ENCODE measurements at regions not wholly inside any gene's neighbourhood (a gene's known extent, or its start where the extent isn't known, plus 50 kb on each side); places are given as distances from the start of the nearest gene placed in this dataset.

DNA sequence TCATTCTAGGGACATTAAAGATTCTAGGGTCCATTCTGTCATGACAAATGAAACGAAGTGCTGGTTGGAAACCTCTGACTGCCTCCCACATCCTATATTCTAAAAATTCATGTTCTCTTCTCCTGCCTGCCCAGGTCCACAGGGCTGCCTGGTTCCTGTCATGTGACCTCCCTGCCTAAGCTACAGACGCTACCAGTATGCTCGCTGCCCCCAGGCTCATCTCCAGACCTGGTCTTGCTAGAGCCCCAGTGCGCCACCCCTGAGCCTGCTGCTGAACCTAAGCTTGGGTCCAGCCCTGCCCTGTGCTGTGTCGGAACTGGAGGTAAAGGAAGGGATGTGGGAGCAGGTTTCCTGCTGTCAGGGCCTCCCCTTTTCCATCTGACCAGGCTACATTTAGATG is 231.6 kb upstream of the CDH5 start:
- Histone ChIP-seq H3K4me1 (ENCODE audit: control insufficient read depth, insufficient read depth, low read length) (peaks cover 11% of the 10 kb centered on the region), H3K9me3 (ENCODE audit: control insufficient read depth, low read length) (no peaks in the 10 kb centered on the region), H3K36me3 (ENCODE audit: control insufficient read depth, insufficient read depth, low read length) (no peaks in the 10 kb centered on the region), H3K27me3 (ENCODE audit: control insufficient read depth, insufficient read depth, low read length, poor library complexity, severe bottlenecking) (no peaks in the 10 kb centered on the region), H3K27ac (ENCODE audit: insufficient read depth, low read depth, low read length, poor library complexity, severe bottlenecking) (no peak overlapping the region), H3K4me3 (ENCODE audit: insufficient read depth, low read depth, low read length) (no peak overlapping the region)
- WGBS, 2 experiments: 81 to 90% methylated on average over 5 of the region's 5 CpGs

DNA sequence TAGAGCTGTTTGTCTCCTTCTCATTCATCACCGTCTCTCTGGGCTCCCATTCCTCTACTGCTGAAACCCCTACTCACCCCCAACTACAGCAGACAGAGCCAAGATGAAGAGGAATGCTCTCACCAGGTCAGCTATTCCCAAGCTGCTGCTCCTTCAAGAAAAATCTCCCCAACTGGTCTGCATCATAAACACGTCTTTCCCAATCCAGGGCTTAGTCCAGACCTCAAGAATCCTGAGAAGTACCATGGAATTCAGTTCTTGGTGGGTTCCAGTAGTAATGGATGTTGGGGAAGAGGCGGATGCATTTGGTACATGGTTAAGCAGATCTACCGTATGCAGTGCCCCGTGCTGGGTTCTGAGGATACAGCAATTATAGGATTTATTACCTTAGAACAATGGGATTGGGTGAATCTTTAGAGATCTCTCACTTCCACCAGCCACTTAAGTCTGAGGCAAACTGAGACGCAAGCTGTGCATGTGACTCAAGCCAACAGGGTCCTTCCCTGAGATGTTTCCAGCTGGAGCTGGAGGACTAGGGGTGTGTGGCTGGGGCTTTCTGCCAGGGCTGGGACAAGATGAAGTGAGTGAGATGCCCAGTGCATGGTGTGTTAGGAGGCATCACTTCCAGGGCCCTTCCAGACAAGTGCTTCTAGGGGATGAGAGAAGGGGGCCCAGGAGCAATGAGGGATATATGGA is 232.7 kb upstream of the CDH5 start:
- no peak overlapping the region for H3K27ac ChIP-seq (ENCODE audit: insufficient read depth, low read depth, low read length, poor library complexity, severe bottlenecking)
- peaks cover 2% of the 10 kb centered on the region for H3K27me3 ChIP-seq (ENCODE audit: control insufficient read depth, insufficient read depth, low read length, poor library complexity, severe bottlenecking)
- H3K4me3 ChIP-seq (ENCODE audit: insufficient read depth, low read depth, low read length): no peak overlapping the region
- H3K36me3 ChIP-seq (ENCODE audit: control insufficient read depth, insufficient read depth, low read length): no peaks in the 10 kb centered on the region
- WGBS, 2 experiments: 95% methylated on average over 6 of the region's 6 CpGs
- H3K9me3 ChIP-seq (ENCODE audit: control insufficient read depth, low read length): no peaks in the 10 kb centered on the region
- peaks cover 10% of the 10 kb centered on the region for H3K4me1 ChIP-seq (ENCODE audit: control insufficient read depth, insufficient read depth, low read length)

DNA sequence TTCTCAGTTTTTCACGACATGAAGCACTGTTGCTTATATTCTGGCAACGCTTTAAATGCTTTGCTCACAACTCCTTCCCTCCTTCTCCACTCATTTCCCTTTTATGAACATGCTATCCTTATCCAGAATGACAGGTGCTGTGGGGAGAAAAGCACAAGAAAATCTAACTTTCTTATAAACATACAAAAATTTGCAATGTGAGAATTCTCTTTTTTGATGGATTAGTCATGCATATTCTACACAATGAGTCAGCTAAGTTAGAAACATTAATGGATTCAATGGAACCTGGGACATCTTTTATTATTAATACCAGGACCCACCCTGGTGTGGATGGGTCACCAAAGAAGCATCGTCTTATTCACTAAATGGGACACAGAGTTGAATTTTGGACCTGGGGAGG is 234.6 kb upstream of the CDH5 start:
- no peaks in the 10 kb centered on the region for H3K36me3 ChIP-seq (ENCODE audit: control insufficient read depth, insufficient read depth, low read length)
- H3K9me3 ChIP-seq (ENCODE audit: control insufficient read depth, low read length): no peaks in the 10 kb centered on the region
- H3K27me3 ChIP-seq (ENCODE audit: control insufficient read depth, insufficient read depth, low read length, poor library complexity, severe bottlenecking): peaks cover 18% of the 10 kb centered on the region
- H3K4me3 ChIP-seq (ENCODE audit: insufficient read depth, low read depth, low read length): no peak overlapping the region
- peaks cover 15% of the 10 kb centered on the region for H3K4me1 ChIP-seq (ENCODE audit: control insufficient read depth, insufficient read depth, low read length)
- 89 to 96% methylated on average over 3 of the region's 3 CpGs for WGBS, 2 experiments
- no peak overlapping the region for H3K27ac ChIP-seq (ENCODE audit: insufficient read depth, low read depth, low read length, poor library complexity, severe bottlenecking)

DNA sequence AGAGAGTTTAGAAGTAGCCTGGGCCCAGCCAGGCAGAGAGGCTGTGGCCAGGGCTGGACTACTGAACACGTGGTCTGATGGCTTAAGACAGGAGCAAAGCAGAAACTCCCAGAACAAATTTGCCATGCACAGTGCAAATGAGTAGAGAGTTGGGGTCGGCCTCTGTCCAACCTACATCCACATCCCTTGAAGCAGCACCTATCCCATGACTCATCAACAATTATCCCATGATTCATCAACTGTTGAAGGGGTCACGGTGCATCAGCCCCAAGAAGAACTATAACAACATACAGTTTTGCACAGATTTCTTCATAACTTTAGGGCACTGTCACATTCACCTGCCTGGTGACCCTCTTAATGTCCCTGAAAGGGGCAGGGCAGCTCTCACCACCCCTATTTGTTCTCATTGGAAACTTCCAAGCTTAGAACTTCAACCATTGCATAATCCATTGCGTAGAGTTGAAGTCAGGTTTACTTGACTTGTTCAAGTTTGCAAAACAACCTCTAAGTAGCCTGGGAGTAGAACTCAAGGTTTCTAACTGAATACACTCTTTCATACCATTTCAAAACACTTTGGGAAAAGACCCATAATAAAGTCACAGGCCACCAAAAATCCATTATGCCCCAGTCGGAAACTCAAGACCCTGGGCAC is 235.2 kb upstream of the CDH5 start:
- WGBS, 2 experiments: 90 to 97% methylated on average over 5 of the region's 5 CpGs
- Histone ChIP-seq H3K27me3 (ENCODE audit: control insufficient read depth, insufficient read depth, low read length, poor library complexity, severe bottlenecking) (peaks cover 18% of the 10 kb centered on the region), H3K4me1 (ENCODE audit: control insufficient read depth, insufficient read depth, low read length) (peaks cover 15% of the 10 kb centered on the region), H3K4me3 (ENCODE audit: insufficient read depth, low read depth, low read length) (no peak overlapping the region), H3K9me3 (ENCODE audit: control insufficient read depth, low read length) (no peaks in the 10 kb centered on the region), H3K27ac (ENCODE audit: insufficient read depth, low read depth, low read length, poor library complexity, severe bottlenecking) (no peak overlapping the region), H3K36me3 (ENCODE audit: control insufficient read depth, insufficient read depth, low read length) (no peaks in the 10 kb centered on the region)

DNA sequence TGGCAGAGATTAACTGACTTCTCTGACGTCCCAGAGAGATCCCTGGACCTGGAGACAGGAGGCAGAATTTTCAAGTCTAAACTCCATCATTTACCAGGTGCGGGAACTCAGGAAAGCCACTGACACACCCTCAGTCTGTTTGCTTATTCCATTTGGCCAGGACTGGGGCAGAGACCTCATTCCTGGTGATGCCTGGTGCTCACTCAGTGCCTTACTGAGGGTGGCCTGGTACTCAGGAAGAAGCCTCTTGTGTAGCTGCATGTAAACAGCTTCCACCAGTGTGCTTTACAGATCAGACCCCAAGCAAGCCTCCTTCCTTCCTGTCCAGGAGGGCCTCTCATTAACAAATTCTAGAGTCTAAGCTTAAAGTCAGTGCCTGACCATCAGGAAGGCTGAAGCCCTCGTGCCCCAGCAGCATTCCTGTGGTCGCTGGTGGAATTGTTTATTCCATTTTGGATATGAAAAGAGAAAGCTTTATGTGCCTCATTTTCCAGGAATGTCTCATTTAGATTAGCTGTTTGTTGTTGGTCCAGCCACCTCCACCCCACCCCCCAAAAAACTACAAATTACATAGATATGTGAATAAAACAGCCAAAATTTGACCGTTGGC is 236.1 kb upstream of the CDH5 start:
- H3K9me3 ChIP-seq (ENCODE audit: control insufficient read depth, low read length): no peaks in the 10 kb centered on the region
- 70 to 83% methylated on average over 5 of the region's 5 CpGs for WGBS, 2 experiments
- H3K27me3 ChIP-seq (ENCODE audit: control insufficient read depth, insufficient read depth, low read length, poor library complexity, severe bottlenecking): peaks cover 18% of the 10 kb centered on the region
- no peak overlapping the region for H3K4me3 ChIP-seq (ENCODE audit: insufficient read depth, low read depth, low read length)
- no peak overlapping the region for H3K27ac ChIP-seq (ENCODE audit: insufficient read depth, low read depth, low read length, poor library complexity, severe bottlenecking)
- H3K36me3 ChIP-seq (ENCODE audit: control insufficient read depth, insufficient read depth, low read length): no peaks in the 10 kb centered on the region
- H3K4me1 ChIP-seq (ENCODE audit: control insufficient read depth, insufficient read depth, low read length): peaks cover 15% of the 10 kb centered on the region

DNA sequence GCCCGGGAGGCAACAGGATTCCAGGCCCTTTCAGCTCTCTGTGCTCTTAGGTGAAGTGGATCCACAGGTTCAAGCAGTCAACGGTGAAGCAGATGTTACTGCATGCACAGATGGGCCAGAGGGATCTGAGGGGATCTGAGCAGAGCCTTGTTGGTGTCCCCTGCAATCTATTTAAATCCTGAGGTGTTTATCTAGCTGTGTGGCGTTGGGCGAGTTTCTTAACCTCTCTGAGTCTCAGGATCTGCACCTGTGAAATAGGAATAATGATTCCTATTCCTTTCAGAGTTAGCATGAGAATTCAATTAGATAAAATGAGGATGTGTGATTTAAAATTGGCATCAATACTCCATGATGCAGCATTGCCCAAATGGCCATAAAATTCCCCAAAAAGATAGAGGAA is 237.3 kb upstream of the CDH5 start:
- H3K27me3 ChIP-seq (ENCODE audit: control insufficient read depth, insufficient read depth, low read length, poor library complexity, severe bottlenecking): peaks cover 18% of the 10 kb centered on the region
- peaks cover 15% of the 10 kb centered on the region for H3K4me1 ChIP-seq (ENCODE audit: control insufficient read depth, insufficient read depth, low read length)
- H3K9me3 ChIP-seq (ENCODE audit: control insufficient read depth, low read length): no peaks in the 10 kb centered on the region
- no peaks in the 10 kb centered on the region for H3K36me3 ChIP-seq (ENCODE audit: control insufficient read depth, insufficient read depth, low read length)
- 87% methylated on average over 4 of the region's 4 CpGs for WGBS, 2 experiments
- H3K27ac ChIP-seq (ENCODE audit: insufficient read depth, low read depth, low read length, poor library complexity, severe bottlenecking): no peak overlapping the region
- no peak overlapping the region for H3K4me3 ChIP-seq (ENCODE audit: insufficient read depth, low read depth, low read length)

DNA sequence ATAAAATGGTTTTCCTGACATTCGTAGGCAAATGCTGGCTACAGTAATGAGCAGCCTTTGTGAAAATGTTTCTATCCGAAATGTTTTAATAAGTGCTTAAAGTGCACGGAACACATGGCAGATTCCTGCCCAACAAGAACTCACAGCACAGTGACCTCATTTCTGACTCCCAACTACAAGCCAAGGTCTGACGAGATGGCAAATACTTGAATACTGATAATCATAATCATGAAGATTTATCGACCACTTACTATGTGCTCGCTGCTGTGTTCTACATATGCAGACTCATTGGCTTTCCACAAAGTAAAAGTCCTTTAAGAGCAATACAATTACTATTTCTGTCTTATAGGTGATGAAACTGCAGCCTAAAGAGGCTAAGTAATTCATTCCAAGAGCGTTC is 238.1 kb upstream of the CDH5 start:
- no peak overlapping the region for H3K4me3 ChIP-seq (ENCODE audit: insufficient read depth, low read depth, low read length)
- WGBS, 2 experiments: 93% methylated on average over 7 of the region's 7 CpGs
- no peak overlapping the region for H3K27ac ChIP-seq (ENCODE audit: insufficient read depth, low read depth, low read length, poor library complexity, severe bottlenecking)
- H3K4me1 ChIP-seq (ENCODE audit: control insufficient read depth, insufficient read depth, low read length): peaks cover 15% of the 10 kb centered on the region
- H3K27me3 ChIP-seq (ENCODE audit: control insufficient read depth, insufficient read depth, low read length, poor library complexity, severe bottlenecking): peaks cover 18% of the 10 kb centered on the region
- H3K9me3 ChIP-seq (ENCODE audit: control insufficient read depth, low read length): no peaks in the 10 kb centered on the region
- no peaks in the 10 kb centered on the region for H3K36me3 ChIP-seq (ENCODE audit: control insufficient read depth, insufficient read depth, low read length)

DNA sequence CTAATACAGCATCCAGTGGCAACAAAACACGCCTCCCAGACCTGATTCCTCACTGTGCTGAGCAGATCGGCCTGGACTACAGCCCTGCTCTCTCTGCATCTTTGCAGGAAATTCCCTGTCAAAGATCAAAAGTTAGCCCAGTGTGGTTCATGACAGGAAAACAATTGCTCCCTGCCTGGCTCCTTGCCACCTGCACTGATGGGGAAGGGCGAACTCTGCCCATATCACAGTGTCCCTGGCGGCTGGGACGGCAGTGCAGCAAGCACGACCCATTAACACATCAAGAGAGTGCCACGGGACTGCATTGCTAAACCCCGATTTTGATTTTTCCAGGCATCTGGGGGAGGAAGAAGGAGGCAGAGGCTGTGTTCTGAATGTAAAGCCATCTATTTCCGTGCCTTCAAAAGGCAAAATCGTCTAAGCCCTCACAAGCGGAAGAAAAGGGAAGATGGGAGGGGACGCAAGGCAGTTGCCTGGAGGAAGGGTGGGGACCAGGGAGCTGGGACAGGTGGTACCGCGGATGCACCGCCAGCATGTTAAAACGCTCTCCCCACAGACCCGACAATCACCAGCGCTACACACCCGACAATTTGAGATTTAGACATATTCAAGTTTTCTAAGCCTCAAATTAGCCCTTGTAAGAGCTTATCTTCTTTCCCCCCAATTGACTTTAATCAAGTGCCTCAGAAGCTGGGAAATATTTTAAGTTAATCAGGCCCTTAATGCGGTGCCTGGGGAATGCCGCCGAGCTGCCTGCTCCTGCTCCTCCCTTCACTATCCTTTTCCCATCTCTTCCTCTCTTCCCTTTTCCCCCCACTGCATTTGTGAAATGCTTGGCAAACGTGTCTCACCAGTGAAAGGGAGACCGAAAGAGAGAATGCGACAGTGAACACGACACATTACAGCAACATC is 238.8 kb upstream of the CDH5 start:
- H3K4me1 ChIP-seq (ENCODE audit: control insufficient read depth, insufficient read depth, low read length): peaks cover 15% of the 10 kb centered on the region
- WGBS, 2 experiments: 40% methylated on average over 26 of the region's 26 CpGs
- peaks cover 18% of the 10 kb centered on the region for H3K27me3 ChIP-seq (ENCODE audit: control insufficient read depth, insufficient read depth, low read length, poor library complexity, severe bottlenecking)
- H3K4me3 ChIP-seq (ENCODE audit: insufficient read depth, low read depth, low read length): no peak overlapping the region
- H3K9me3 ChIP-seq (ENCODE audit: control insufficient read depth, low read length): no peaks in the 10 kb centered on the region
- no peak overlapping the region for H3K27ac ChIP-seq (ENCODE audit: insufficient read depth, low read depth, low read length, poor library complexity, severe bottlenecking)
- H3K36me3 ChIP-seq (ENCODE audit: control insufficient read depth, insufficient read depth, low read length): no peaks in the 10 kb centered on the region

DNA sequence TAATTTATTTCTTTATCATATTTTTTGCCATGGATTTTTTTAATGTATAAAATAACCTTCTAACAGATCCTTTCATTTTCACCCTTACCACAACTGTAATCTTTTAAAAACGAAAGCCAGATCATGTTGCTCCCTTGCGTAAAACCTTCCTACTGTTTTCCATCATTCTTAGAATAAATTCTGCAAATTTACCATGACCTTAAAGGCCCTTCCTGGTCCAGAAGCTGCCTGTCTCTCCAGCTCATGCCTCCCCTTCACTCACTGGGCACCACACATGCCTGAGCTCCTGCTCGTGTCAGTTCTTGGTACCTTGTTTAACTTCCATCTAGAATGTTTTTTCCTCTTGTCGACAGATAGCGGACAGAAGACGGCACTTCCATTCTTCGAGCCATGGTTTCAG is 245.0 kb upstream of the CDH5 start:
- H3K27ac ChIP-seq (ENCODE audit: insufficient read depth, low read depth, low read length, poor library complexity, severe bottlenecking): no peak overlapping the region
- no peaks in the 10 kb centered on the region for H3K36me3 ChIP-seq (ENCODE audit: control insufficient read depth, insufficient read depth, low read length)
- H3K4me3 ChIP-seq (ENCODE audit: insufficient read depth, low read depth, low read length): no peak overlapping the region
- H3K9me3 ChIP-seq (ENCODE audit: control insufficient read depth, low read length): no peaks in the 10 kb centered on the region
- H3K27me3 ChIP-seq (ENCODE audit: control insufficient read depth, insufficient read depth, low read length, poor library complexity, severe bottlenecking): no peaks in the 10 kb centered on the region
- 93 to 94% methylated on average over 7 of the region's 7 CpGs for WGBS, 2 experiments
- H3K4me1 ChIP-seq (ENCODE audit: control insufficient read depth, insufficient read depth, low read length): no peaks in the 10 kb centered on the region

DNA sequence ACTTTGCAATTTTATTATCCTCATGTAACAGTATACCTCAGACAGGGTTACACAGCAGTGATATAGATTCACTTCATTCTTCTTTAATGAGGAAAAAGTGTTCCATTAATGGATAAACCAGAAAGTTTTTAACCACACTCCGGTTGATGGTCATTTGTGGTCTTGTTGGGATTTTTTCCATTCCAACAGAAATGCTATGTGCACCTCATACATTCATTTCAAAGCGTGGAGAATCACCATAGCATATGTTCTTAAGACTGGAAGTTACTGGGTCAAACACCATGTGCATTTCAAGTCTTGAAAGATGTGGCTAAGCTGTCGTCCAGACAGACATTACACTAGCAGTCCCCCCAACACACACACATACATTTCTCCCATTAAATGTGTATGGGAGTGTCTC is 245.8 kb upstream of the CDH5 start:
- Histone ChIP-seq H3K27ac (ENCODE audit: insufficient read depth, low read depth, low read length, poor library complexity, severe bottlenecking) (no peak overlapping the region), H3K4me3 (ENCODE audit: insufficient read depth, low read depth, low read length) (no peak overlapping the region), H3K36me3 (ENCODE audit: control insufficient read depth, insufficient read depth, low read length) (no peaks in the 10 kb centered on the region), H3K4me1 (ENCODE audit: control insufficient read depth, insufficient read depth, low read length) (no peaks in the 10 kb centered on the region), H3K9me3 (ENCODE audit: control insufficient read depth, low read length) (no peaks in the 10 kb centered on the region), H3K27me3 (ENCODE audit: control insufficient read depth, insufficient read depth, low read length, poor library complexity, severe bottlenecking) (no peaks in the 10 kb centered on the region)
- WGBS, 2 experiments: 89 to 96% methylated on average over 2 to 3 of the region's 3 CpGs

Measured in ectodermal cell (in vitro differentiated cells).